Urinary bladder (tissue), 3 donors: ENCODE measurements at regions not wholly inside any gene's neighbourhood (a gene's known extent, or its start where the extent isn't known, plus 50 kb on each side); places are given as distances from the start of the nearest gene placed in this dataset.
"Not testable (repeated sequence)": the region's sequence is repeated elsewhere in the genome, so short reads cannot be mapped to it uniquely, and the experiment has no call there.

Source experiments
- DNase-seq: peaks from one replicate; pipeline ENCODE4 v3.0.0-alpha.2; 2015; ENCODE audit errors: extremely low spot score
- H3K27ac ChIP-seq: one replicate; pipeline ENCODE4 v1.5.1; 2013; ENCODE audit warnings: low read depth, mild to moderate bottlenecking, moderate library complexity
- H3K36me3 ChIP-seq: one replicate; pipeline ENCODE4 v1.6.1; 2013; ENCODE audit warnings: mild to moderate bottlenecking, moderate library complexity; ENCODE audit not compliant: insufficient read depth
- H3K4me1 ChIP-seq: one replicate; pipeline ENCODE4 v1.6.1; 2013; ENCODE audit warnings: mild to moderate bottlenecking, moderate library complexity; ENCODE audit not compliant: insufficient read depth
- H3K4me3 ChIP-seq: one replicate; pipeline ENCODE4 v1.5.1; 2013; ENCODE audit warnings: low read depth, low read length
- WGBS: extraction: QIAGEN DNeasy Blood & Tissue Kit; methylation state at CpG from one replicate; pipeline ENCODE4 v1.1.7; 2013; 5-methylcytosine and 5-hydroxymethylcytosine counted together
- donor health status: healthy with polysubstance abuse.
- donor health status: healthy.

GRCh38 chr6:114897536-114897935, 554.7 kb upstream of the HS3ST5 start:
- Histone ChIP-seq H3K4me3 (no peak overlapping the region), H3K36me3 (no peaks in the 10 kb centered on the region), H3K27ac (no peak overlapping the region), H3K4me1 (no peaks in the 10 kb centered on the region)
- DNase-seq: no peak

GRCh38 chr6:114892211-114892610, 549.4 kb upstream of the HS3ST5 start:
- DNase-seq: no peak
- no peaks in the 10 kb centered on the region for H3K4me1 ChIP-seq
- H3K27ac ChIP-seq: no peak overlapping the region
- no peaks in the 10 kb centered on the region for H3K36me3 ChIP-seq
- H3K4me3 ChIP-seq: no peak overlapping the region

- H3K36me3 ChIP-seq: no peaks in the 10 kb centered on the region
- no peak for DNase-seq
- H3K4me3 ChIP-seq: no peak overlapping the region
- H3K4me1 ChIP-seq: no peaks in the 10 kb centered on the region
- no peak overlapping the region for H3K27ac ChIP-seq
Observed at GRCh38 chr6:114888241-114888640, 545.4 kb upstream of the HS3ST5 start.

- H3K4me1 ChIP-seq: no peaks in the 10 kb centered on the region
- H3K27ac ChIP-seq: no peak overlapping the region
- H3K36me3 ChIP-seq: no peaks in the 10 kb centered on the region
- no peak for DNase-seq
- no peak overlapping the region for H3K4me3 ChIP-seq
Observed at GRCh38 chr6:114886670-114887436, 544.0 kb upstream of the HS3ST5 start.

- Histone ChIP-seq H3K36me3 (no peaks in the 10 kb centered on the region), H3K27ac (no peak overlapping the region), H3K4me1 (no peaks in the 10 kb centered on the region), H3K4me3 (no peak overlapping the region)
- DNase-seq: no peak
Observed at GRCh38 chr6:114879693-114880092, 536.9 kb upstream of the HS3ST5 start.

GRCh38 chr6:114878091-114878490, 535.3 kb upstream of the HS3ST5 start:
- no peak for DNase-seq
- Histone ChIP-seq H3K4me3 (no peak overlapping the region), H3K36me3 (no peaks in the 10 kb centered on the region), H3K27ac (no peak overlapping the region), H3K4me1 (no peaks in the 10 kb centered on the region)
- WGBS: 76% methylated on average over 2 of the region's 2 CpGs

- 80% methylated on average over 4 of the region's 4 CpGs for WGBS
- DNase-seq: no peak
- Histone ChIP-seq H3K4me3 (no peak overlapping the region), H3K36me3 (no peaks in the 10 kb centered on the region), H3K27ac (no peak overlapping the region), H3K4me1 (no peaks in the 10 kb centered on the region)
Observed at GRCh38 chr6:114874410-114874809, 531.6 kb upstream of the HS3ST5 start.

GRCh38 chr6:114865506-114865905, 522.7 kb upstream of the HS3ST5 start:
- not testable (repeated sequence) for H3K4me1 ChIP-seq, H3K4me3 ChIP-seq, H3K36me3 ChIP-seq, H3K27ac ChIP-seq, DNase-seq
- WGBS: 93% methylated on average over 14 of the region's 14 CpGs

GRCh38 chr6:114863610-114864009, 520.8 kb upstream of the HS3ST5 start:
- H3K4me3 ChIP-seq: no peak overlapping the region
- no peaks in the 10 kb centered on the region for H3K4me1 ChIP-seq
- DNase-seq: no peak
- WGBS: 64% methylated on average over 2 of the region's 2 CpGs
- no peak overlapping the region for H3K27ac ChIP-seq
- no peaks in the 10 kb centered on the region for H3K36me3 ChIP-seq

GRCh38 chr6:114862819-114863218, 520.0 kb upstream of the HS3ST5 start:
- no peak overlapping the region for H3K4me3 ChIP-seq
- no peaks in the 10 kb centered on the region for H3K4me1 ChIP-seq
- WGBS: 75% methylated on average over 2 of the region's 2 CpGs
- no peaks in the 10 kb centered on the region for H3K36me3 ChIP-seq
- H3K27ac ChIP-seq: no peak overlapping the region
- DNase-seq: no peak

GRCh38 chr6:114862064-114862463, 519.2 kb upstream of the HS3ST5 start:
- Histone ChIP-seq H3K36me3 (no peaks in the 10 kb centered on the region), H3K27ac (no peak overlapping the region), H3K4me1 (no peaks in the 10 kb centered on the region), H3K4me3 (no peak overlapping the region)
- WGBS: 96% methylated on average over 1 of the region's 1 CpG
- no peak for DNase-seq

GRCh38 chr6:114844359-114844758, 501.5 kb upstream of the HS3ST5 start:
- DNase-seq: no peak
- no peak overlapping the region for H3K4me3 ChIP-seq
- WGBS: 79% methylated on average over 1 of the region's 1 CpG

GRCh38 chr6:114839019-114839418, 496.2 kb upstream of the HS3ST5 start:
- WGBS: 76% methylated on average over 2 of the region's 2 CpGs
- H3K36me3 ChIP-seq: no peaks in the 10 kb centered on the region
- H3K4me1 ChIP-seq: no peaks in the 10 kb centered on the region

More at GRCh38 chr6:114844359-114844758, 501.5 kb upstream of the HS3ST5 start:
- no peaks in the 10 kb centered on the region for H3K4me1 ChIP-seq
- H3K27ac ChIP-seq: no peak overlapping the region
- H3K36me3 ChIP-seq: no peaks in the 10 kb centered on the region

GRCh38 chr6:114833211-114833610, 490.4 kb upstream of the HS3ST5 start:
- no peak overlapping the region for H3K4me3 ChIP-seq
- DNase-seq: no peak
- 72% methylated on average over 1 of the region's 1 CpG for WGBS
- H3K36me3 ChIP-seq: no peaks in the 10 kb centered on the region
- no peaks in the 10 kb centered on the region for H3K4me1 ChIP-seq
- H3K27ac ChIP-seq: no peak overlapping the region

More at GRCh38 chr6:114839019-114839418, 496.2 kb upstream of the HS3ST5 start:
- Histone ChIP-seq H3K4me3 (no peak overlapping the region), H3K27ac (no peak overlapping the region)
- no peak for DNase-seq

GRCh38 chr6:114830515-114830914, 487.7 kb upstream of the HS3ST5 start:
- 29% methylated on average over 1 of the region's 1 CpG for WGBS
- H3K4me3 ChIP-seq: no peak overlapping the region
- H3K27ac ChIP-seq: no peak overlapping the region
- no peak for DNase-seq
- H3K36me3 ChIP-seq: no peaks in the 10 kb centered on the region
- no peaks in the 10 kb centered on the region for H3K4me1 ChIP-seq
